A549 (cell line): ENCODE measurements at regions not wholly inside any gene's neighbourhood (a gene's known extent, or its start where the extent isn't known, plus 50 kb on each side); places are given as distances from the start of the nearest gene placed in this dataset.

Source experiments
- ATAC-seq, 2 experiments: fragments of 200-7000 bp in 1 of 2; fragments of >200 bp in 1 of 2; cut with Nextera tagmentation in 1 of 2; cut with Tn5 transposase in 1 of 2; 3 replicates each; pipeline versions ENCODE4 v1.8.0 to v1.9.1; 2018 to 2020; ENCODE audit warnings: mild to moderate bottlenecking in 1 of 2, moderate library complexity in 1 of 2
- CTCF ChIA-PET: fragments of 300-600 bp; sonication (Branson Sonifier 250); formaldehyde crosslinking; extraction: SDS; loops from one replicate; lab custom pipeline; 2021; ENCODE audit warnings: antibody characterized with exemption, inconsistent platforms; lab: Yijun Ruan, JAX
- POLR2A ChIA-PET: fragments of 350-600 bp; formaldehyde crosslinking; extraction: SDS; loops from one replicate; lab custom pipeline; 2021; ENCODE audit warnings: antibody characterized with exemption, inconsistent platforms; lab: Yijun Ruan, JAX
- DNase-seq, 2 experiments: peaks; one replicate each; pipeline versions ENCODE4 v3.0.0 to v3.0.0-alpha.2; 2011 to 2016; ENCODE audit warnings: low read depth in 1 of 2, low spot score in 1 of 2
- FAIRE-seq: peaks from 2 replicates; lab custom pipeline; 2011; peaks lifted over from hg19 to GRCh38; lab: Jason Lieb, UNC
- H3K27ac ChIP-seq, 2 experiments: fragments of >200 bp; sonication (Bioruptor Twin); formaldehyde crosslinking; 3 replicates each; pipeline ENCODE4 v1.5.1; 2016 to 2017
- H3K4me1 ChIP-seq: fragments of >200 bp; sonication (Bioruptor Twin); formaldehyde crosslinking; 3 replicates; pipeline ENCODE4 v1.6.1; 2016
- H3K4me2 ChIP-seq: fragments of >200 bp; sonication (Bioruptor Twin); formaldehyde crosslinking; 3 replicates; pipeline ENCODE4 v1.6.1; 2016
- H3K4me3 ChIP-seq: fragments of >200 bp; sonication (Bioruptor Twin); formaldehyde crosslinking; 3 replicates; pipeline ENCODE4 v1.5.1; 2016
- H3K9me3 ChIP-seq: fragments of >200 bp; sonication (Bioruptor Twin); formaldehyde crosslinking; 3 replicates; pipeline ENCODE4 v1.6.1; 2016
- BHLHE40 ChIP-seq: IDR thresholded peaks from 2 replicates; pipeline ENCODE4 v1.6.1; 2012; ENCODE audit warnings: low read depth, low read length, inconsistent platforms
- CBX8 ChIP-seq: fragments of 200-600 bp; sonication (generic); IDR thresholded peaks from 2 replicates; pipeline ENCODE4 v1.6.1; 2016
- CEBPB ChIP-seq, 2 experiments: fragments of >200 bp in 1 of 2; sonication (Bioruptor Twin) in 1 of 2; formaldehyde crosslinking in 1 of 2; IDR thresholded peaks; 2 replicates each; pipeline ENCODE4 v1.6.1; 2012 to 2016
- CHD4 ChIP-seq: fragments of 200-600 bp; sonication (generic); IDR thresholded peaks from 2 replicates; pipeline ENCODE4 v1.6.1; 2016; ENCODE audit warnings: antibody characterized with exemption, mild to moderate bottlenecking, borderline replicate concordance
- EHF ChIP-seq: fragments of 250-450 bp; sonication (Bioruptor Pico); IDR thresholded peaks from 2 replicates; pipeline ENCODE4 v1.5.0; 2020; ENCODE audit warnings: mild to moderate bottlenecking
- EHMT2 ChIP-seq: fragments of 200-600 bp; sonication (generic); IDR thresholded peaks from 2 replicates; pipeline ENCODE4 v1.6.1; 2016; ENCODE audit warnings: antibody characterized with exemption, low read depth, mild to moderate bottlenecking, moderate library complexity
- ELK1 ChIP-seq: fragments of 150-350 bp; IDR thresholded peaks from 2 replicates; pipeline ENCODE4 v1.6.1; 2014; ENCODE audit warnings: low read depth, mild to moderate bottlenecking, low read length
- EP300 ChIP-seq, 2 experiments: fragments of >200 bp; sonication (Bioruptor Twin); formaldehyde crosslinking; IDR thresholded peaks; 2 replicates in 1 of 2; 3 replicates in 1 of 2; pipeline ENCODE4 v1.6.1; 2016 to 2017
- ESRRA ChIP-seq: fragments of 150-350 bp; IDR thresholded peaks from 2 replicates; pipeline ENCODE4 v1.6.1; 2014; ENCODE audit warnings: mild to moderate bottlenecking, low read length, borderline replicate concordance
- FOSB ChIP-seq: fragments of 250-450 bp; sonication (Bioruptor Pico); IDR thresholded peaks from 2 replicates; pipeline ENCODE4 v1.5.0; 2020; ENCODE audit warnings: mild to moderate bottlenecking, moderate library complexity
- FOXS1 ChIP-seq: fragments of 250-450 bp; sonication (Bioruptor Pico); IDR thresholded peaks from 2 replicates; pipeline ENCODE4 v1.5.0; 2020; ENCODE audit warnings: mild to moderate bottlenecking, moderate library complexity
- HOXB13 ChIP-seq: fragments of 250-450 bp; sonication (Bioruptor Pico); IDR thresholded peaks from 2 replicates; pipeline ENCODE4 v1.5.0; 2020; ENCODE audit warnings: low read depth, mild to moderate bottlenecking, moderate library complexity
- HOXB5 ChIP-seq: fragments of 250-450 bp; sonication (Bioruptor Pico); IDR thresholded peaks from 2 replicates; pipeline ENCODE4 v1.5.0; 2020; ENCODE audit warnings: mild to moderate bottlenecking, moderate library complexity
- JUN ChIP-seq, 2 experiments: fragments of >200 bp; sonication (Bioruptor Twin); formaldehyde crosslinking; IDR thresholded peaks; 2 replicates in 1 of 2; 3 replicates in 1 of 2; pipeline ENCODE4 v1.6.1; 2016 to 2017
- POLR2A ChIP-seq: IDR thresholded peaks from 2 replicates; pipeline ENCODE4 v1.6.1; 2012; ENCODE audit warnings: mild to moderate bottlenecking, low read length
- RAD21 ChIP-seq, 2 experiments: fragments of >200 bp in 1 of 2; sonication (Bioruptor Twin) in 1 of 2; formaldehyde crosslinking in 1 of 2; IDR thresholded peaks in 1 of 2; conservative IDR thresholded peaks in 1 of 2; 2 replicates in 1 of 2; 3 replicates in 1 of 2; pipeline ENCODE4 v1.6.1; 2012 to 2018; ENCODE audit warnings: inconsistent platforms in 1 of 2
- SREBF2 ChIP-seq: fragments of 450-650 bp; IDR thresholded peaks from 2 replicates; pipeline ENCODE4 v1.6.1; 2014; ENCODE audit warnings: mild to moderate bottlenecking, moderate library complexity
- ZFP36 ChIP-seq: fragments of 450-650 bp; IDR thresholded peaks from 2 replicates; pipeline ENCODE4 v1.6.1; 2014; ENCODE audit warnings: borderline replicate concordance; ENCODE audit not compliant: partially characterized antibody
- WGBS: methylation state at CpG from one replicate; pipeline ENCODE4 v1.1.6; 2017; ENCODE audit errors: missing lambda C conversion rate; 5-methylcytosine and 5-hydroxymethylcytosine counted together
- TF ChIP-seq, protein P1 (sequence below): fragments of 250-450 bp; sonication (Bioruptor Pico); IDR thresholded peaks from 2 replicates; pipeline ENCODE4 v1.5.0; 2021; ENCODE audit warnings: mild to moderate bottlenecking, moderate library complexity, borderline replicate concordance
- TF ChIP-seq, protein P2 (sequence below): fragments of >200 bp; sonication (Bioruptor Twin); formaldehyde crosslinking; IDR thresholded peaks from 3 replicates; pipeline ENCODE4 v1.5.1; 2016
- TF ChIP-seq, protein P3 (sequence below): fragments of >200 bp; sonication (Bioruptor Twin); formaldehyde crosslinking; IDR thresholded peaks from 2 replicates; pipeline ENCODE4 v1.6.1; 2016

DNA sequence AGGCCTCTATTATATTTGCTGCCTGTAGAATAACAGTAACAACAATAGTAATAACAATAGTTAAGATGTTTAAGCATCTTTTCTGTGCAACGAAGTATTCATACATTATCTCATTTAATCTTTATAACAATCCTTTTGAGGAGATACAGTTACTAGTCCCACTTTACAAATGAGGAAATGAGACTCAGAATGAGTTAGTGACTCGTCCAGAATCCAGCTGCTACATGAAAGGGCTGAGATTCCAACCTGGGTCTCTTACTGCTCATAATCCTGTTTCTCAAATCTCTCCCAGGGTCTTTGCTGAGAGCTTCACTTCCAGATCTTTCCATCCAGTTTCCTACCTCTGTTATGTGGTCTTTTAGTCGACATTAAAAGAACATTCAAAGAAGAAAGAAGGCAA, 173.7 kb upstream of the TMPO start:
- FAIRE-seq: no peak
- CTCF ChIA-PET: interaction anchor here (1.0 kb wide), 1 partner anchor 10 kb away, joined by 3 read pairs; no protein-coding TSS in a partner anchor

DNA sequence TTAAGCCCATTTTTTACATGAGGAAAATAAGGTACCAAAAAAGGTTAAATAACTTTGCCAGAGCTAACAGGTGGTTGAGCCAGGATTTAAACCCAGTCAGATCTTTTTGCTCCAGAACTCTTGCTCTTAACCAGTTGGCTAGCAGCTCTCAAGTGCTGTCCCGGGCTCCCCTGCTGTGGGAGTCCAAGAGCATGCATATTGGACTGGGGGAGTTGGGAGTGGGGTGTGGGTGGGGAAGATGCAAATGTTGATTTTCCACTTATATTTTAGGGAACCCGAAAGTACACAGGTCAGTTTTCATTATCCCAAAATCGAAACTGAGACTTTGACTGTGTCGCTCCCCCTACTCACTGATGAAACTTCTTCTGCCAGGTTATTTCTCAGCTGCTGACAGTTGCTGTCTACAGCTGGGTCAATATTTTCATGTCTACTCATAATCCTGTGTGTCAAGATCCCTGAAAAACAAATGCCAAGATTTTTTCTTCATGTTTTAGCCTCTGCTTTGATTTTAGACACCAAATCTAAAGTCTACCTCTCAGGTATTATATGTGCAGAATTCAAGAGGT, 172.3 kb upstream of the TMPO start:
- no peaks in the 10 kb centered on the region for H3K9me3 ChIP-seq
- no peak overlapping the region for H3K4me2 ChIP-seq
- WGBS: 46% methylated on average over 4 of the region's 4 CpGs
- no peak for DNase-seq
- no peak overlapping the region for H3K4me3 ChIP-seq
- POLR2A ChIA-PET: no interaction called here
- ATAC-seq: no peak
- TF ChIP-seq HOXB13 (CRISPR knock-in tag) (no peak), ZFP36 (no peak), SREBF2 (no peak), ELK1 (no peak), EHMT2 (no peak), FOXS1 (CRISPR knock-in tag) (no peak)
- H3K4me1 ChIP-seq: no peaks in the 10 kb centered on the region
- CTCF ChIA-PET: no interaction called here
- no peak overlapping the region for H3K27ac ChIP-seq
- FAIRE-seq: no peak

More for the DNA sequence above, 173.7 kb upstream of the TMPO start:
- no peak overlapping the region for H3K4me2 ChIP-seq
- H3K27ac ChIP-seq: no peak overlapping the region
- no peaks in the 10 kb centered on the region for H3K9me3 ChIP-seq
- ATAC-seq (no peak), DNase-seq (no peak)
- no peaks in the 10 kb centered on the region for H3K4me1 ChIP-seq
- no peak overlapping the region for H3K4me3 ChIP-seq
- 18% methylated on average over 3 of the region's 3 CpGs for WGBS
- no peak for TF ChIP-seq ESRRA
- TF ChIP-seq SREBF2: no peak
- TF ChIP-seq EHF (CRISPR knock-in tag): no peak
- no peak for TF ChIP-seq HOXB13 (CRISPR knock-in tag)
- TF ChIP-seq, protein P1, sequence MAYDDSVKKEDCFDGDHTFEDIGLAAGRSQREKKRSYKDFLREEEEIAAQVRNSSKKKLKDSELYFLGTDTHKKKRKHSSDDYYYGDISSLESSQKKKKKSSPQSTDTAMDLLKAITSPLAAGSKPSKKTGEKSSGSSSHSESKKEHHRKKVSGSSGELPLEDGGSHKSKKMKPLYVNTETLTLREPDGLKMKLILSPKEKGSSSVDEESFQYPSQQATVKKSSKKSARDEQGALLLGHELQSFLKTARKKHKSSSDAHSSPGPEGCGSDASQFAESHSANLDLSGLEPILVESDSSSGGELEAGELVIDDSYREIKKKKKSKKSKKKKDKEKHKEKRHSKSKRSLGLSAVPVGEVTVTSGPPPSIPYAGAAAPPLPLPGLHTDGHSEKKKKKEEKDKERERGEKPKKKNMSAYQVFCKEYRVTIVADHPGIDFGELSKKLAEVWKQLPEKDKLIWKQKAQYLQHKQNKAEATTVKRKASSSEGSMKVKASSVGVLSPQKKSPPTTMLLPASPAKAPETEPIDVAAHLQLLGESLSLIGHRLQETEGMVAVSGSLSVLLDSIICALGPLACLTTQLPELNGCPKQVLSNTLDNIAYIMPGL (CRISPR knock-in tag): no peak
- no peak for TF ChIP-seq RAD21 (conservative IDR thresholded peaks at IDR 0.05 in 1 of 2, IDR thresholded peaks at IDR 0.05 in 1 of 2)
- no peak for TF ChIP-seq JUN (IDR thresholded peaks at IDR 0.05)
- TF ChIP-seq BHLHE40: no peak
- no peak for TF ChIP-seq POLR2A
- no peak for TF ChIP-seq CBX8
- no peak for TF ChIP-seq CEBPB (IDR thresholded peaks at IDR 0.05)
- no peak for TF ChIP-seq FOSB (CRISPR knock-in tag)
- POLR2A ChIA-PET: no interaction called here

DNA sequence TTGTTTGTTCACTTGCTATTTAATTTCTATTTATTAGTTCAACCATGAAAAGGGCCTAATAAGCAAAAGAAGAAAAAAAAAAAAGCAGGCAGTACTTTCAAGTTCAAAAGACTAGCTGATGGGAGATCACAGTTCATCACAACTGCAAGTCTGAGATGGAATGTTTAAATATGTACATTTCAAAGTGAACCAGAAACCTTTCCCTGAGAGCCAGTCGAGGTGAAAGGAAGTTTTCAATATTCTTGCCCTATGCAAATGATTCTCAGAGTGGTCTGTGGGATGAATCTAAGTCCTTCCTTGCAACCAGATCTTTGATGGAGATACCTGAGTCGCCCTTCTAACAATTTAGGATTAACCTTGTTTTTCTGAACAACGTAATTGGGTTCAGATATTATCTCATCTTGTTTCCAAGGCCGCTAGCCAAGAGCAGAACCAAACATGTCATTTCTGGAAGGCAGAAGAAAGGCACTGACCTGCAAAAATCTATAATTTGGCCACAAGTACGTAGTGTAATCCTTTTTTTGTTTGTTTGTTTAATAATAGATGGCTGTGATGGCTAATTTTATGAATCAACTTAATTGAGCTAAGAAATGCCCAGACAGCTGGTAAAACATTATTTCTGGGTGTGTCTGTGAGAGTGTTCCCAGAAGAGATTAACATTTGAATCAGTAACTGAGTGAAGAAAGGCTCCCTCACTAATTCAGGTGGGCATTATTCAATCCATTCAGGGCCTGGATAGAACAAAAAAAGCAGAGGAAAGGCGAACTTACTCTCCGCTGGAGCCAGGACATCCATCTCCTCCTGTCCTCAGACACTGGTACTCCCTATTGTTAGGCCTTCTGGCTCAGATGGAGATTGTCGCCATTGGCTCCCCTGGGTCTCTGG, 171.1 kb upstream of the TMPO start:
- 55% methylated on average over 8 of the region's 8 CpGs for WGBS
- TF ChIP-seq, protein P2, sequence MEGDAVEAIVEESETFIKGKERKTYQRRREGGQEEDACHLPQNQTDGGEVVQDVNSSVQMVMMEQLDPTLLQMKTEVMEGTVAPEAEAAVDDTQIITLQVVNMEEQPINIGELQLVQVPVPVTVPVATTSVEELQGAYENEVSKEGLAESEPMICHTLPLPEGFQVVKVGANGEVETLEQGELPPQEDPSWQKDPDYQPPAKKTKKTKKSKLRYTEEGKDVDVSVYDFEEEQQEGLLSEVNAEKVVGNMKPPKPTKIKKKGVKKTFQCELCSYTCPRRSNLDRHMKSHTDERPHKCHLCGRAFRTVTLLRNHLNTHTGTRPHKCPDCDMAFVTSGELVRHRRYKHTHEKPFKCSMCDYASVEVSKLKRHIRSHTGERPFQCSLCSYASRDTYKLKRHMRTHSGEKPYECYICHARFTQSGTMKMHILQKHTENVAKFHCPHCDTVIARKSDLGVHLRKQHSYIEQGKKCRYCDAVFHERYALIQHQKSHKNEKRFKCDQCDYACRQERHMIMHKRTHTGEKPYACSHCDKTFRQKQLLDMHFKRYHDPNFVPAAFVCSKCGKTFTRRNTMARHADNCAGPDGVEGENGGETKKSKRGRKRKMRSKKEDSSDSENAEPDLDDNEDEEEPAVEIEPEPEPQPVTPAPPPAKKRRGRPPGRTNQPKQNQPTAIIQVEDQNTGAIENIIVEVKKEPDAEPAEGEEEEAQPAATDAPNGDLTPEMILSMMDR: no peak
- TF ChIP-seq, protein P3, sequence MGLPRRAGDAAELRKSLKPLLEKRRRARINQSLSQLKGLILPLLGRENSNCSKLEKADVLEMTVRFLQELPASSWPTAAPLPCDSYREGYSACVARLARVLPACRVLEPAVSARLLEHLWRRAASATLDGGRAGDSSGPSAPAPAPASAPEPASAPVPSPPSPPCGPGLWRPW: no peak
- no peak for TF ChIP-seq EP300 (IDR thresholded peaks at IDR 0.05)
- no peak for TF ChIP-seq CHD4
- TF ChIP-seq HOXB5 (CRISPR knock-in tag): no peak
- TF ChIP-seq RAD21 (conservative IDR thresholded peaks at IDR 0.05 in 1 of 2, IDR thresholded peaks at IDR 0.05 in 1 of 2): no peak
- TF ChIP-seq BHLHE40: no peak
- TF ChIP-seq FOXS1 (CRISPR knock-in tag): no peak
- ATAC-seq: no peak
- Histone ChIP-seq H3K4me2 (no peak overlapping the region), H3K4me3 (no peak overlapping the region), H3K27ac (no peak overlapping the region), H3K4me1 (no peaks in the 10 kb centered on the region), H3K9me3 (no peaks in the 10 kb centered on the region)
- FAIRE-seq: no peak
- DNase-seq: no peak
- ChIA-PET CTCF (no interaction called here), POLR2A (no interaction called here)
